ENCODE measurements at regions not wholly inside any gene's neighbourhood (a gene's known extent, or its start where the extent isn't known, plus 50 kb on each side); places are given as distances from the start of the nearest gene placed in this dataset.
"Not testable (repeated sequence)": the region's sequence is repeated elsewhere in the genome, so short reads cannot be mapped to it uniquely, and the experiment has no call there.

DNA sequence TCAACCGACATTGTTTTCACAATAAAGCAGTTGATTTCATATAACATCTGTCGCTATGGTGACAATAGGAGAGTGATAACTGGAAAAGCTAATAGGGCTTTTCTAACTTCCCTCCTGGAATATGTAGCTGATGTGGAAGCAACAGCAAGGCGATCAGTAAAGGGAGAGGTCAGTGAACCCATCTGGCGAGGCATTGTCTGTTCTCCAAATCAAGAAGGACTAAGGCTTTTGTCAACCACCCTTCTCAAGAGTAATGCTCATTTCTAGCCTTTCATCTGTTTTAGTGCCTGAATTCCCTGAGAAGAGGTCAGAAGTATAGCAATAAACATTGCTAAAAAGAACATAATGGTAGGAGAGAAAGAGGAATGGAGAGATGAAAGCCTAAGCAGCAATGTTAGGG, 201.3 kb downstream of the AKAP7 start:
- no peak for DNase-seq (ENCODE audit: extremely low spot score, insufficient read length, low read depth)
- FAIRE-seq, result no peak

- not testable (repeated sequence) for DNase-seq (ENCODE audit: extremely low spot score, insufficient read length, low read depth); FAIRE-seq
Measured at GRCh38 chr6:131346896-131347295, 211.6 kb downstream of the AKAP7 start.

- DNase-seq (ENCODE audit: extremely low spot score, insufficient read length, low read depth) (no peak), FAIRE-seq (no peak)
Measured at GRCh38 chr6:131348572-131348971, 213.3 kb downstream of the AKAP7 start.

DNA sequence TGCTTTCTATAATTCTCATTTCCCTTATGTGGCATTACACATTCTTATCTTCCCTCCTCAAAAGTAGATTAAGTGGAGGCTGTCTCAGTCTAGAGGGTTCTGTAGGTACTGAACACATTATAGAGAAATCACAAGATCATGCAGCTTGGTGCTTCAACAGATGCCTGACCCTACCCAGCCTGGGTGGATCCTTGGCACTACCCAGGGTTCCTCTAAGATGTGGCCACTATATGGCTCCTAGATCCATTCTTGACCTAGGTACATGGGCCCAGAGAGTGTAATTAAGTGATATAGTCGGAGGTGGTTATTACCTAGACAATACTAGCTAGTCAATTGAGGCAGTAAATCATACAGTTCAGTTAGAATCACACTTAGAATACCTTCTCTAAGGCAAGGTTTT, 213.9 kb downstream of the AKAP7 start:
- DNase-seq (ENCODE audit: extremely low spot score, insufficient read length, low read depth), result no peak

GRCh38 chr6:131353106-131353505, 217.8 kb downstream of the AKAP7 start:
- FAIRE-seq, result no peak
- DNase-seq (ENCODE audit: extremely low spot score, insufficient read length, low read depth), result no peak

More for the DNA sequence above, 213.9 kb downstream of the AKAP7 start:
- FAIRE-seq, result no peak

DNA sequence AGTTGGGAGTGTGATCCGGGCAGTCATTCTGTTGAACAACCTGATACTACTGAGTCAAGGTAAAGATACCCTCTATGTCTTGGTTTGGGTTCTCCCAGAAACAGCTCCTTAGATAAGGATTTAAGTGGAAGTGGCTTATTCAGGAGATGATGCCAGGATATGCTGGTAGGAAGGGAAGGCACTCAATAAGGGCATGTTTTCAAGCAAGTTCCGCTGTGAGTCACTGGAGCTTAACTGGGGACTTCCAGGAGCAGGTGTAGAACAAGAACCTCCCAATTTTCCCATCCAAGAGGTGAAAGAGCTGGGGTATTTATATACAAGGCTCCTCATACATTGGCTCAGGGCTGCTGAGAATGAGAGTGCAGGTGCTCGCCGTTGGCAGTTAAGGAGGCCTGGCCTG, 218.6 kb downstream of the AKAP7 start:
- no peak for FAIRE-seq
- DNase-seq (ENCODE audit: extremely low spot score, insufficient read length, low read depth), result no peak

DNA sequence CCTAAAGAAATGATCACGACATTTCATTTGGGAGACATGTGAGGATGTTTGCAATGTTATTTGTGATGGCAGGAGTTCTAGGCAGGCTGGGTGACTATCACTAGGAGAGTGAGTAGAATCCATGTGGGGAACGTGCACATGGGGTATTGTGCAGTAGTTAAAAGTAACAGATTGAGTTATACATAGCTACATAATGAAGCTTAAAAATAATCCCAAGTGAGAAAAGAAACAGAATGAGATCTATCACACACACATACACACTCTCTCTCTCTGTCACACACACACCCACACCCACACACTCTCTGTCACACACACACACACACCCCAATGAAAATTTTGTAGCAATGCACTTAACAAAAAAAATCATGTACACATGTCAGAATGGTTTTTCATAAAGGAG, 218.7 kb upstream of the ARG1 start:
- FAIRE-seq, result no peak
- DNase-seq (ENCODE audit: extremely low spot score, insufficient read length, low read depth), result no peak

- no peak for FAIRE-seq
- DNase-seq (ENCODE audit: extremely low spot score, insufficient read length, low read depth), result no peak
Measured at GRCh38 chr6:131356161-131356560, 216.9 kb upstream of the ARG1 start.

- no peak for DNase-seq (ENCODE audit: extremely low spot score, insufficient read length, low read depth)
- no peak for FAIRE-seq
Measured at GRCh38 chr6:131357501-131357900, 215.5 kb upstream of the ARG1 start.

- no peak for DNase-seq (ENCODE audit: extremely low spot score, insufficient read length, low read depth)
Measured at GRCh38 chr6:131362070-131362469, 211.0 kb upstream of the ARG1 start.

DNA sequence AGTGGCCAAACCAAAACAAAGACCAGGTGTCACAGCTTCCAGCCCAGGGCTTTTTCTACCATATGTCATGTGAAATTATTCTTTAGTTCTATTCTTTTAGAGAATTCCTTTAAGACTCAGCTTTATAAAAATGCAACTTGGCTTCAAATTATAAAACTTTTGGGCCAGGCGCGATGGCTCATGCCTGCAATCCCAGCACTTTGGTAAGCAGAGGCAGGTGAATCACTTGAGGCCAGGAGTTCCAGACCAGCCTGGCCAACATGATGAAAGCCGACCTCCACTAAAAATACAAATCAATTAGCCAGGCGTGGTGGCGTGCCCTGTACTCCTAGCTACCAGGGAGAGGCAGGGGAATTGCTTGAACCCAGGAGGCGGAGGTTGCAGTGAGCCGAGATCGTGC, 210.3 kb upstream of the ARG1 start:
- DNase-seq (ENCODE audit: extremely low spot score, insufficient read length, low read depth) (no peak), FAIRE-seq (no peak)

More at GRCh38 chr6:131362070-131362469, 211.0 kb upstream of the ARG1 start:
- no peak for FAIRE-seq

GRCh38 chr6:131363947-131364834, 208.8 kb upstream of the ARG1 start:
- DNase-seq (ENCODE audit: extremely low spot score, insufficient read length, low read depth) (no peak), FAIRE-seq (no peak)

GRCh38 chr6:131366223-131366622, 206.8 kb upstream of the ARG1 start:
- FAIRE-seq (no peak), DNase-seq (ENCODE audit: extremely low spot score, insufficient read length, low read depth) (no peak)

- DNase-seq (ENCODE audit: extremely low spot score, insufficient read length, low read depth) (no peak), FAIRE-seq (no peak)
Measured at GRCh38 chr6:131367206-131367873, 205.7 kb upstream of the ARG1 start.

GRCh38 chr6:131368198-131368911, 204.7 kb upstream of the ARG1 start:
- FAIRE-seq (peak; percentile 47), DNase-seq (ENCODE audit: extremely low spot score, insufficient read length, low read depth) (no peak)

DNA sequence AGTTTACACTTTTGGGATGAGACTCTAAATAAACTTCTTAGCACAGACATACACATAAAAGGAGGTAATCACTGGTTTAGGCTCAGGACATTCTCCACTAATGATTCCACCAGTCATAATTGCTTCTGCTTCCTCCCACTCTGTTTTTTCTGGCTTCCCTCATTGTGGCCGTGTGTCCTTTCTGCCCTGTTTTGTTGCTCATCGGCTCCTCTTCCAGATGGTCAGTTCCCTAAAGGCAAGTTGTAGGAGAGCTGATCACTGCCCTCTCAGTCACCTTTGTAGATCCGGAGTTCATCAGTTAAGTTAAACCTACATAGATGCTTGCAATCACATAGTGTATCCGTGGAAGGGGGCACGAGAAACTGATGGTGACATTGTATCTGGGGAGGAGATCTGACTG, 200.5 kb upstream of the ARG1 start:
- DNase-seq (ENCODE audit: extremely low spot score, insufficient read length, low read depth) (no peak), FAIRE-seq (no peak)

DNA sequence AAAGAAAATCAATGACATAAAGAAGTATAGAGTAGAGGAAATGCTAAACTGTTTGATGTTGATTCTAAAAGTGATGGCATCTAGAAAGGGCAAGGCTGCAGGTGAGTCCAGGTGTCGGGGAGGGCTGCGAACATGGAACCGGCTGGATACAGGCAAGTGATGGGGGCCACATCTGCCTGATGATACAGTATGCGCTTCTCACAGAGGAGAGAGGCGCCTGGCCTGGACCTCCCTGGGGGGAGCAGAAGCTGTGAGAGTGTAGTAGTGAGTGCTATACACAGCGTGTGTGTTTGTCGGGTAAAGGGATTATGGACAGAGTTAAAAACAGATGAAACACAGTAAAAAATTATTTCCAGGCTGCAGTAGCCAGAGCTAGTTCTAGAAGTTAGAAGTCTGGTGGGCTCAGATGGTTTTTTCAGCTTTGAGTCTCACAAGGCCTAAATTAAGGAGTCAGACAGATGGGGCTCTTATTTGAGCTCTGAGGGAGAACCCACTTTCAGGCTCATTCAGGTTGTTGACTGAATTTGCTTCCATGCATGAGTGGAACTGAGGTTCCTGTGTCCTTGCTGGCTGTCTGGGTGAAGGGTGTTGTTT, 195.8 kb upstream of the ARG1 start:
- DNase-seq (ENCODE audit: extremely low spot score, insufficient read length, low read depth) (no peak), FAIRE-seq (no peak)

GRCh38 chr6:131378874-131379273, 194.2 kb upstream of the ARG1 start:
- FAIRE-seq (no peak), DNase-seq (ENCODE audit: extremely low spot score, insufficient read length, low read depth) (no peak)

GRCh38 chr6:131379948-131380347, 193.1 kb upstream of the ARG1 start:
- FAIRE-seq, result no peak

GRCh38 chr6:131381052-131381708, 191.8 kb upstream of the ARG1 start:
- no peak for FAIRE-seq

More at GRCh38 chr6:131379948-131380347, 193.1 kb upstream of the ARG1 start:
- no peak for DNase-seq (ENCODE audit: extremely low spot score, insufficient read length, low read depth)

More at GRCh38 chr6:131381052-131381708, 191.8 kb upstream of the ARG1 start:
- no peak for DNase-seq (ENCODE audit: extremely low spot score, insufficient read length, low read depth)
